ENCODE measurements at regions not wholly inside any gene's neighbourhood (a gene's known extent, or its start where the extent isn't known, plus 50 kb on each side); places are given as distances from the start of the nearest gene placed in this dataset.

- no peak overlapping the region for H3K4me3 ChIP-seq (ENCODE audit: low read length in 3 of 3)
- no peak for DNase-seq
- no peak for FAIRE-seq
- H3K9me3 ChIP-seq (ENCODE audit: control insufficient read depth in 2 of 3, insufficient read depth in 1 of 3, low read length in 3 of 3), result no peaks in the 10 kb centered on the region
- intact Hi-C loops (cut with DNase I), result no loop called here
- H3K27ac ChIP-seq (ENCODE audit: low read depth in 2 of 2, low read length in 2 of 2), result no peak overlapping the region
- no peak overlapping the region for H3K9ac ChIP-seq (ENCODE audit: low read length in 3 of 3)
- no peaks in the 10 kb centered on the region for H3K27me3 ChIP-seq (ENCODE audit: control insufficient read depth, insufficient read depth, low read length)
- H3K4me1 ChIP-seq (ENCODE audit: control insufficient read depth in 2 of 3, insufficient read depth in 2 of 3, low read depth in 1 of 3, low read length in 3 of 3), result no peaks in the 10 kb centered on the region
- H3K36me3 ChIP-seq (ENCODE audit: control insufficient read depth in 2 of 3, insufficient read depth in 3 of 3, low read length in 3 of 3), result no peaks in the 10 kb centered on the region
- TF ChIP-seq CTCF (IDR thresholded peaks at IDR 0.05; ENCODE audit: borderline replicate concordance, extremely low read depth, insufficient read depth), result no peak
Observed at GRCh38 chr7:13293264-13294002, 606.0 kb downstream of the ARL4A start.

GRCh38 chr7:13307040-13307439 lies 619.6 kb downstream of the ARL4A start:
- no peak overlapping the region for H3K4me3 ChIP-seq (ENCODE audit: low read length in 3 of 3)
- no peak overlapping the region for H3K27ac ChIP-seq (ENCODE audit: low read depth in 2 of 2, low read length in 2 of 2)
- DNase-seq (no peak), FAIRE-seq (no peak)
- no peaks in the 10 kb centered on the region for H3K9me3 ChIP-seq (ENCODE audit: control insufficient read depth in 2 of 3, insufficient read depth in 1 of 3, low read length in 3 of 3)
- no peaks in the 10 kb centered on the region for H3K36me3 ChIP-seq (ENCODE audit: control insufficient read depth in 2 of 3, insufficient read depth in 3 of 3, low read length in 3 of 3)
- intact Hi-C loops (cut with DNase I), result no loop called here
- no peak for TF ChIP-seq CTCF (IDR thresholded peaks at IDR 0.05; ENCODE audit: borderline replicate concordance, extremely low read depth, insufficient read depth)
- no peaks in the 10 kb centered on the region for H3K27me3 ChIP-seq (ENCODE audit: control insufficient read depth, insufficient read depth, low read length)
- H3K9ac ChIP-seq (ENCODE audit: low read length in 3 of 3), result no peak overlapping the region
- no peaks in the 10 kb centered on the region for H3K4me1 ChIP-seq (ENCODE audit: control insufficient read depth in 2 of 3, insufficient read depth in 2 of 3, low read depth in 1 of 3, low read length in 3 of 3)

GRCh38 chr7:13308423-13308822 lies 621.0 kb downstream of the ARL4A start:
- no peak for TF ChIP-seq CTCF (IDR thresholded peaks at IDR 0.05; ENCODE audit: borderline replicate concordance, extremely low read depth, insufficient read depth)
- no peaks in the 10 kb centered on the region for H3K27me3 ChIP-seq (ENCODE audit: control insufficient read depth, insufficient read depth, low read length)
- no peaks in the 10 kb centered on the region for H3K36me3 ChIP-seq (ENCODE audit: control insufficient read depth in 2 of 3, insufficient read depth in 3 of 3, low read length in 3 of 3)
- DNase-seq (no peak), FAIRE-seq (no peak)
- H3K4me1 ChIP-seq (ENCODE audit: control insufficient read depth in 2 of 3, insufficient read depth in 2 of 3, low read depth in 1 of 3, low read length in 3 of 3), result no peaks in the 10 kb centered on the region
- no peak overlapping the region for H3K9ac ChIP-seq (ENCODE audit: low read length in 3 of 3)
- no peaks in the 10 kb centered on the region for H3K9me3 ChIP-seq (ENCODE audit: control insufficient read depth in 2 of 3, insufficient read depth in 1 of 3, low read length in 3 of 3)
- no peak overlapping the region for H3K4me3 ChIP-seq (ENCODE audit: low read length in 3 of 3)
- intact Hi-C loops (cut with DNase I), result no loop called here
- no peak overlapping the region for H3K27ac ChIP-seq (ENCODE audit: low read depth in 2 of 2, low read length in 2 of 2)

GRCh38 chr7:13309535-13309934 lies 622.1 kb downstream of the ARL4A start:
- FAIRE-seq (peak; percentile 35), DNase-seq (no peak)
- no peaks in the 10 kb centered on the region for H3K9me3 ChIP-seq (ENCODE audit: control insufficient read depth in 2 of 3, insufficient read depth in 1 of 3, low read length in 3 of 3)
- H3K27me3 ChIP-seq (ENCODE audit: control insufficient read depth, insufficient read depth, low read length), result no peaks in the 10 kb centered on the region
- no peaks in the 10 kb centered on the region for H3K36me3 ChIP-seq (ENCODE audit: control insufficient read depth in 2 of 3, insufficient read depth in 3 of 3, low read length in 3 of 3)
- intact Hi-C loops (cut with DNase I), result no loop called here
- no peak for TF ChIP-seq CTCF (IDR thresholded peaks at IDR 0.05; ENCODE audit: borderline replicate concordance, extremely low read depth, insufficient read depth)
- no peak overlapping the region for H3K27ac ChIP-seq (ENCODE audit: low read depth in 2 of 2, low read length in 2 of 2)
- no peak overlapping the region for H3K9ac ChIP-seq (ENCODE audit: low read length in 3 of 3)
- H3K4me1 ChIP-seq (ENCODE audit: control insufficient read depth in 2 of 3, insufficient read depth in 2 of 3, low read depth in 1 of 3, low read length in 3 of 3), result no peaks in the 10 kb centered on the region
- no peak overlapping the region for H3K4me3 ChIP-seq (ENCODE audit: low read length in 3 of 3)
